HS-27A (cell line): ENCODE measurements at regions not wholly inside any gene's neighbourhood (a gene's known extent, or its start where the extent isn't known, plus 50 kb on each side); places are given as distances from the start of the nearest gene placed in this dataset.

Experiments
- DNase-seq: peaks from one replicate; pipeline ENCODE4 v3.0.0-alpha.2; 2012; ENCODE audit warnings: low read depth, missing footprints

DNA sequence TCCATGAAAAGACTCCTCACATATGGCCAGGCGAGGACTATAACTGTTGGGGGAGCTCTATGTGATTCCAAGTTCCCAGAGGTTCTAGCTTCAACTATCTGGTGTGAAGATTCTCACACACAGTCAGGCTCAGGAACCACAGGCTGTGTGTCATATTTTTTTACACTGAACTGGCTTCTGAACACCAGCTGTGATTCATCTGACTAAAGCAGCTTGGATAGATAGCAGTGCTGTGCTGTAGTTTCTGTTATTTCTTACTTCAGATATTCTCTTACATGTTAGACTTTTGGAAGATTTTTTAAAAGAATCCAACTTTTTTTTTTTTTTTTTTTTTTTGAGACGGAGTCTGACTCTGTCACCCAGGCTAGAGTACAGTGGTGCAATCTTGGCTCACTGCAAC, 140.7 kb upstream of the MCHR2 start:
- no peak for DNase-seq

DNA sequence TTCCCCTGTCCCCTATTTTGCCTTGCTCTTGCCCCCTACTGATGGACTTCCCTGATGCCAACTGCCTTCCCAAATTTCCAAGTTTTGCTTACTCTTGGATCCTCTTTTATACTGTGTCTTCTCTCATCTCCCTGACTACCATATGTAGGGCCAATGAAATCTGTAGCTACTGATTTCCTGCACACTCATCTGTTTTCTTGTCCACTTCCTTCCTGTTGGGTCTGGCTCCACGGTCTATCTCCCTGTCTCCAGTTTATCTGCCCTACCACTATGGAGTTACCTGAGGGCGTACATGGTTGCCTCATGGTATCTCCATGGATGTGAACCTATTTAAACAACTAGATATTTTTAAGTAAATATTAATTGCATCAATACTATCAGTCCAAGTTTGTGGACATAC, 140.3 kb upstream of the MCHR2 start:
- DNase-seq = no peak

DNA sequence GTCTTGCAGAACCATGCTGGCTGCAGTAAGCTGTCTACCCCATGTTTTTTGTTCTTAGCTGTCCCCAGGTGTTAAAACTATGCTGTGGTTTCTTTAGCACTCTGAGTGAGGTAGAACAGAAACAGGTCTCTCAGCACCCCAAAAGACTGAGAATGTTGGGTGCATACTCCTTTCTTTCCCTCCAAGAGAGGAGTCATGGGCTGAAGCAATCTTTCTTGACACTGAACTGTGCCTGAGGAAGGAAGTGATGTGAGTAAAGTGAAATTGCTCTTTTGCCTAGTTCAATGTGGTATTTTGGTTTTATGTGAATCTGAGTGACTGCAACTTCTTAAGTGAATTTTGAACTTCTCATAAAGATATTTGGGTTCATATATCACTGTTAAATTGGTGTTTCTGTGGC, 138.0 kb upstream of the MCHR2 start:
- no peak for DNase-seq

DNA sequence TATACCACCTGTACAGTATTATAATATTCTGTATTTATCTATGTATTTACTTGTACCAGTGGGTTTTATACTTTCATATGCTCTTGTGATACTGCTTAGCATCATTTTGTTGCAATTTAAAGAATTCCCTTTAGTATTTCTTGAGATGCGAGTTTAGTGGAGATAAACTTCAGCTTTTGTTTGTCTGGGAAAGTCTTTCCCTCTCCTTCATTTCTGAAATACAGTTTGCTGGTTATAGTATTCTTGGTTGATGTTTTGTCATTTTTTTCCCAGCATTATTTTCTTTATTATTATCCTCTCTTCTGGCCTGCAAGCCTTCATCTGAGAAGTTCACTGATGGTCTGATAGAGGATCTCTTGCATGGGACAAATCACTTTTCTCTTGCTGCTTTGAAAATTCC, 136.6 kb upstream of the MCHR2 start:
- DNase-seq = no peak

DNA sequence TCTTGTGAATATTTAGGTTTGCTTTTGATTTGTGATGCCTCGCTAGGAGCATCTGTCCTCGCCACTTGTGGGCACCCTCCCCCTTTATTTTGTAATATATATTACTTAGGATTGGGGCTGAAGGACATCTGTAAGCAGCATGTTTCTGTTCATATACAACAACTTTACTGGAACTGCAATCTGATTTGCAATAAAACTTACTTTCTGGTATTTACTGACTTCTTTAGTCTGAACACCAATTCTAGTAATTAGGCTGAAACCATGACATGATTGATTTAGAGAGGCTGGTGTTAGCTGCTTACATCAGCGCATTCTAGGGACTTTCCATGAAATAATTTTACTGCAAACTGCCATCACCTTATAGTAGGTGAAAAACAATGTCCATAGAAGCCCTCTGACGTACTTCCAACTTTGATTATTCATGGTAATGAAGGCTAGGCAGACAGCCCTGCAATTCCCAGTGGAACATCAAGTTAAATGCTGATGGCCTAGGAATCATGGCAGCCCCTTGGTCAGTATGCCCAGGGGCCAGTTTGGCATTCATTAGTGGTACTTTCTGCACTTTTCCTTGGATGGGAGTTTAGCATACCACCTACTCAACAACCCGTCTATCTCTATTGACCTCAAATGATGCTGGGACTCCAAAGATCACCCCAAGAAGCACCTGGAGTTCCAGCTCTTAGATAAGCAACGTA, 132.9 kb upstream of the MCHR2 start:
- no peak for DNase-seq

DNA sequence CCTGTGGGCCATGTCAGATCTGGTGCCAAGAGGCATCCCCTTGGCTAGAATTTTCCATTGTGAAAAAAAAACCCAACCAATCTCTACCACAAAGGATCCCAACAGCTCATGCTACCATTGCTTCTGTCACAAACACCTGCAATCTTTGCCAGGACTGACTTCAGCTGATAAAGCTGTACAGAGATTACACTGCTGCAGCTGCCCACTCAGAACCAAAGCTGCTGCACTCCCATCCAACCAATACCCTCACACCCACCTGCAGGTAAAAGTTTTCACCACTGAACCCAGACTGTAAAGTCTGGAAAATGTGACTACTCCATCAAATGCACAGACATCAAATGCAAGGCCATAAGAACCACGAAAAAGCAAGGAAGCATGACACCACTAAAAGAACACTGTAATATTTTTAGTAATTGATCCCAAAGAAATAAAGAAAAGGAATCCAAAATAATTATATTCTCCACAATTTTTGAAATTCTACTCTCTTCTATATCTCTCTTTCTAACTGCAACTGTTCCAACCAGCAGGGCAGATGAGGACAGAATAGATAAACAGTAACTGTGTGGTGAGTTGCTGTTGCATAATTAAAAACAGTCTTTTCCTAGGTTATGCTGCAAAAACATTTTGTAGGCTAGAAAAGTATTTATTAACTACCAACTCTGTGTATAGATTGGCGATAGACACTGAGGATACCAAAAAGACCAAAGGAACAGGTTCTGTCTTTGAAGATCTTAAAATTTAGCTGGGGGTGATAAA, 128.0 kb upstream of the MCHR2 start:
- no peak for DNase-seq

DNA sequence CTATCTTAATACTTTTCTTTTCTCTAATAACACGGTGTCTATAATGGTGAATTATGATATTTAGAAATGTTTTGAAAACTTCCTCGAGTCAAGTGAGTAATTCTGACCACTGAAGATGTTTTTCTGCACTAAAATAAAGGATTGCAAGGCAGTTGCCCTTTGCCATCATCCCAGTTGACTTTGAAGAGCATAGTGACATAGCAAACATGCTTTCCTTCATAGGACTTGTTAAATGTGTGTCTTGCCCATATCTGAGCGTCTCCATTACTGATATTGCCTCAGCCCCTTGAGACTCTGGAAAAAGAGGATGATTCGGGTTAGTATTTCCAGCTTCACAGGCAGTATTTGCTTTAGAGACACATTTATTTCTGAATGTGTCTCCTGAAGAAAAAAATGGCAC, 125.2 kb upstream of the MCHR2 start:
- no peak for DNase-seq

DNA sequence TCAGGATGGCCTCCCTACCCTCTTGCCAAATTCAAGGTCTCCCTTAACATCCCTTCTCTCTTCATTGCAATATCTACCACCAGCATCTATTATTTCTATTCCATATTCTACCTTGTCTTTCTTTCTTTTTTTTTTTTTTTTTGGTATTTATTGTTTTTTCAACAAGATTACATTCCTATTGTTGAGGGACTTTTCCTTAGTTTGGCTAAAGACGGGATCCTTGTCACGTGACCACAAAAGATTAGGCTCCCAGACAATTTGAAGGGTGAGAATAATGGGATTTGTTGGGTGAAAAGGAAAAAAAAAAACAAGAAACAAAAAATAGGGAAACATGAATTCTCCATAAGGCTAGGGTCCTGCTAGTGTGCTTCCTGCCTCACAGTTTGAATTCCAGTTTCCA, 124.3 kb upstream of the MCHR2 start:
- DNase-seq = no peak

DNA sequence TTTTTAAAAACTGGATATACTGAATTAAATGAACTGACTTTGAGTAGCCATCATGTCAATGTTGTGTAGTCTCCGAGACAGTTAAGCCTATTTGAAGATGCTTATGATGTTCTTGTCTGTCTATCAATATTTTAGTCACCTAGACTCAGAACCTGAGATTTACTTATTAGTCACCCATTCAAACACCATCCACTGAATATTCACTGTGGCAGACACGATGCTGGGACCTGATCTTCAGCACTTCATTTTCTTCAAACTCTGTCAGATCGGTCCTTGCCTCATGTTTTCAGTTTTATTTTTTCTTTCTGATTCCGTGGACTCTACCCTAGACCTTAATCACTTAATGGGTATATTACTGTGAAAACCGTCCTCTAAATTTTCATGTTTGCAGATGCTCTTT, 123.7 kb upstream of the MCHR2 start:
- no peak for DNase-seq

DNA sequence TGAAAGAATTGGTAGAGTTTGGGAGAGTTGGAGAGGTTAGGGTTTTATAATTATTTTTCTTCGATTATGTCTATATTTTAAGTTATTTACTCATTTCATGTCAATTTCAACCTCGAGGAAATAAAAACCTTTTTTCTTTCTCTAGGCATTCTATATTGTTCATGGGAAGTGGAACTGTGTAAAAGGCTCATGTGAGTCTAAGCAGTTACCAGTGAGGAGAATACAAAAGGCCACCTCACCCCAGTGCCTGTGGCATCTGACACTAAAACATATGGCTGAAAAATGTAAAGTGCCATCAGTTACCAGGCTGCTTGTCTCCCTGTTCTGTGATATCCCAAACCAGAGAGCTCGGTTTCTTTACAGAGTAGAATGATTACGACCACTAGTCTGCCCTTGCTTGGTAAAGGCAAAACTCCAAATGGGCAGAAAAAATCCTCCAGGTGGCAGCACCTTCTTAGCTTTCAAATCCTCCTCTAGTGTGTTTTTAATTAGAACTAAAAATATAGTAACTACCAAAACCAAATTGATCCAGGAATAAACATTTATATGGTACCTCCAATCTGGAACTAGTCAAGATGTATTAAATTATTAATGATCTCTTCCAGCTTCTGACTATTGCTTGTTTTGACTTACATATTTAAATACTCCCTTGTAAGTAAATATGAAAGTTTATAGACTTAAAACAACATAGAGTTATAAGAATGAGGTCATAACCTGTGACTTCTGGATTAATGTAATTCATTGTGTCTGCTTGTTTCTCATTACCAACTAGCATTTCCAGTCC, 122.6 kb upstream of the MCHR2 start:
- peak; percentile 27 for DNase-seq

DNA sequence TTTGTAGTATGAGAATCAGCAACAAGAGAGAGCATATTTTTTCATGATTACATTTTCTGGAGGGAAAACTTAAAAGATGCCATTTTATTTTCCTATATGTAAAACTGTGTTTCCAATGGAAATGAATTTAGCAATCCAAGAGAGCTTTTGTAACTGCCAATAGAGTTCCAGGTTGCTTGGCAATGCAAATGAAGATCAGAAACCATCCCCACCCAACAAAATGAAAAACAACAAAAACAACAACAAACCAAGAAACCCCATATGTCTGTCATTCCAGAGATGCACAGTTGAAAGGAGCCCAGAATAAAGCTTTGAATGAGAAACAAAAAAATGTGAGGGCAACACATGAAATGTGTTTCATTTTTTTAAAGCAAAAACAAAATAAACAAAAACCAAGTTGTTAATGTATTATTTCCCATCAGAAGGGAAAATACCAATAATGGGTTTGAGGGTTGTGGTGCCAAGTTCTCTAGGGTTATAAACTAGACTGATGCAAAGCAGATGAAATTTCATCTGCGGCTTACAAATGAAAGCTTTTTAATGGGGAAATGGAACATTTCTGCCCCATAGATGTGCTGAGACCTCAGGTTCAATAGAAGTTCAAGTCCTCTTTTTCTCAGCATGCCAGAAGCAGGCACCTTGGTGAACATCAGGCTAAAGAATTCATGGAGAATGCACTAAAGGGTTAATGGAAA, 121.5 kb upstream of the MCHR2 start:
- no peak for DNase-seq

DNA sequence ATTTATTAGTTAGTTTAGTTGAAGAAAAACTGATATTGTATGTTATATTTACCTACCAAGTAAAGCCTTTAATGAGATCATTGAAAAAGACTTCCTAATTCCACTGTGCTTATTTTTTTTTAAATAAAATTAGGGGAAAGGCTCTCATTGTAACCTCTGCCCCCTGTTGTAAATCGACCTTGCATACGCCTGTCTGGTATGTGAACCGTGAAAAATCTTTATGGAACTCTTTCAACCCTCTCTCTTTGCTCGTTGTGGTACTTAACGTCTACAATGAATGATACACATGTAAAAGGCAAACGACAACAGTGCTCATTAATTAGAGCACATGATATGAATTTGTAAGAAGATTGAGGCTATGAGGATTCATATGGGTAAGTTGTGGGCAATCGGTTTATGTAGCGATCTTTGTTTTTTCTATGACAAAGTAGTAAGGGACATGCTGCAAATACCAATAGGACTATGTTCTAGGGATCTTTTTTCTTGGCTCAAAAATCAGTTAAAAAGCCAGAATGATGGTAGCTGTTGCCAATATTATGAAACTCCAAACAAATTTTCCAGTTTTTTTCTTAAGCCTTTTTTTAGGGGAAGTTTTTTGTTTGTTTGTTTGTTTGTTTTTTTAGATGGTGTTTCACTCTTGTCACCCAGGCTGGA, 119.0 kb upstream of the MCHR2 start:
- no peak for DNase-seq

DNA sequence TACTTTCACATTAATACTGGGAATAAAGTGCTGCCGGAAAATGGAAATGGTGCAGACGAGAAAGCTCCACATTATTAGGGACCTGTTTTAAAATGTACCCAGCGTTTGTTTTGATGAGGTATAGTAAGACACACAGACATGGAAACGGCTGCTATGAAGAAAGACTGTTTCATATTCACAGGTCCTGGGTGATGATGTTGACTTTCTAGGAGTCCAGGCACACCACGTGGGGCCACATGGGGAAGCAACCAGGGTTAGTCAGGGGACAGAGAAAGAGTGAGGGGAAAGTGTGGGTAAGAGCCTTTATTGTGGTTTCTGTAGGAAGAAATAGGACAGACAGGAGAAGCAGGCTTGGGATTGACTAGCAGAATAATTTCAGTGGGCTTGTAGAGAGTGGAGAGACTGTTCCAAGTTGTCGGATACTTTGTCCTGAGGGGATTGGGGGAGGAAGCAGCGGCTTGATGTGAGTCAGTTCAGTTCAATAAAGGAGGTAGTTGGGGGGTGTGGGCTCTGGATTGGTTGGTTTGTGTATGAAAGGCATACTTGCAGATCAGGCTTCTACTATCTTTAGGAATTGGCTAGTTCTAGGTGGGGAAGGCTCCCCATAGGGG, 112.0 kb upstream of the MCHR2 start:
- no peak for DNase-seq

DNA sequence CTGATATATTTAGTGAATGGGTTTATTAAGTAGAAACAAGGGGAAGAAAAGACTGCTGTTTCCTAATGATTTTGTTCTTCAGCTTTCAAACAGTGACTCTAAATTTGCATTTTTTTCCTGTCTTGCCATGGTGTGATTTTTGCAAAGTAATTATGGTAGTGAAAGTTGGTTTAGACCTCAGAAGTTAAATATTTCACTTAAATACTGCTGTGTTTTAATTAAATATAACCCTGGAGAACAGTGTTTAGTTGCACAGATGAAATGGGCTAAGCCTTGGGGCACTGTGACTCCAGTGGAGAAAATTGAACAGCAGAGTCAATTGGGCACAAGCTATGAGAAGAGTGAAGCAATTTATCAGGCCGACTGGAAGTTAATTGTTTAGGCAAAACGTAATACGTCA, 111.1 kb upstream of the MCHR2 start:
- no peak for DNase-seq

DNA sequence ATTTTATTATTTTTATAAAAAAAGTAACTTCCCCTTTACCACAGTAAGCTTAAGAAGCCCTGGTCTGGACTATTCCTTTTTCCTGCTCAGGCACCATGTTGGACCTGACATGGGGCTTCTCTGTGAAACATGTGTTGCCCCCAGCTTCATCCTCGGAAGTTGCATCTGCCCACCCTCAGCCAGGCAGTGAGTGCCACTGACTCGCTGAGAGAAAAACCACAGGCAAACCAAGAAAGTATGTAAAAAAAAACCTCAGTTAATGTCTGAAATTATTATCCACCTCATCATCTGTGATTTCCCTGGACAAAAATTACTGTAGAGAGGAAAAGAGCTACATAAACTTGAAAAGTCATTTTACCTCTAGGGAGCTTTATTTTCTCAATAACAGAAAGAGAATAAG, 109.9 kb upstream of the MCHR2 start:
- no peak for DNase-seq

DNA sequence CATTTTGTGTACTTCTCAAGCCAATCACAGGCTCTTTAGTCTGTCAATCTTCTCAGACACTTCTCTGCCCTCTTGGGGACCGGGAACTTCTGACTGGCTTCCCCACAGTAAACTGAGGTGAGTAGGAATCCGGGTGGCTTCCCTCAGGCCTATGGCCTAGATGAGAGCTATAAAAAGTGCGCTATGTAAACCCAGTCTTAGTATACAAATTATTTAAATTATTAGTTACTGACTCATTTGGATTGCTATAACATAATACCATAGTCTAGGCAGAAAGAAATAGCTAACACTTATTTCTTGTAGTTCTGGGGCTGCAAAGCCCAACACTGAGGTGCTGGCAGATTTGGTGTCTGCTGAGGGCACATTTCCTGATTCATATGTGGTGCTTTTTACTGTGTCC, 109.2 kb upstream of the MCHR2 start:
- no peak for DNase-seq

DNA sequence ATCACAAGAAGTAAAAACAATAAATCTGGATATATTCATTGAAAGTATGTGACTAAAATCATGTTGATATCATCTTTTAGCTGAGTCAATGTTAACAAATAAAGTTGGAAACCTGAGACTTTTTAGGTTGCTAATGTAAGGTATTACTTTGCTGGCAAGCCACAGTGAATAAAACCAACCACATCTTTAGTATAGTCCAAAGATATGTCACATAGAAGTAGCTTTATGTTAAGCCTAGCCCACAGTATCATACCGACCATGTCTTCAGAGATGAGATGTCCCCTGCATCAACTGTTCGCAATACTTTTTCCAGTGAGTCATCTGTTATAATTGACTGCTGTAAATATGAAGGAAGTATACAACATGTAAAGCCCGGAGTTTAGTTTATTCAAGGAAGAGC, 107.6 kb upstream of the MCHR2 start:
- DNase-seq = no peak

DNA sequence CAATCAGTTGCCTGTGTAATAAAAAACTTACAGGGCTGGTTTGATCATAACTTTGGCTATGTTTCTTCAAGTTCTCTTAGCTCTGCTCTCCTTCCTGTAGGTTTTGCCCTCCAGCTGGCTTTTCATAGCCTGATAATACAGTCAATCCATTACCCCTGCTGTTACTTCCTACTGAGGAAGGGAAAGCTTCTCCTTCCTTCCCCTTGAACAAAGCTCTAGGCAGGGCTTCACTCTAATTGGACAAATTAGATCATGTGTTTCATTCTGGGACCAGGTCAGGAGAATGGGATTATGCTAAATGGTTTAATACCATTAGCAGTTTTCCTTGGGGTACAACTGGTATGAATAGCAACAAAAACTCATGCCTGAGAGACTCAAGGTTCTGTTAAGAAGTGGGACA, 106.8 kb upstream of the MCHR2 start:
- DNase-seq = no peak

DNA sequence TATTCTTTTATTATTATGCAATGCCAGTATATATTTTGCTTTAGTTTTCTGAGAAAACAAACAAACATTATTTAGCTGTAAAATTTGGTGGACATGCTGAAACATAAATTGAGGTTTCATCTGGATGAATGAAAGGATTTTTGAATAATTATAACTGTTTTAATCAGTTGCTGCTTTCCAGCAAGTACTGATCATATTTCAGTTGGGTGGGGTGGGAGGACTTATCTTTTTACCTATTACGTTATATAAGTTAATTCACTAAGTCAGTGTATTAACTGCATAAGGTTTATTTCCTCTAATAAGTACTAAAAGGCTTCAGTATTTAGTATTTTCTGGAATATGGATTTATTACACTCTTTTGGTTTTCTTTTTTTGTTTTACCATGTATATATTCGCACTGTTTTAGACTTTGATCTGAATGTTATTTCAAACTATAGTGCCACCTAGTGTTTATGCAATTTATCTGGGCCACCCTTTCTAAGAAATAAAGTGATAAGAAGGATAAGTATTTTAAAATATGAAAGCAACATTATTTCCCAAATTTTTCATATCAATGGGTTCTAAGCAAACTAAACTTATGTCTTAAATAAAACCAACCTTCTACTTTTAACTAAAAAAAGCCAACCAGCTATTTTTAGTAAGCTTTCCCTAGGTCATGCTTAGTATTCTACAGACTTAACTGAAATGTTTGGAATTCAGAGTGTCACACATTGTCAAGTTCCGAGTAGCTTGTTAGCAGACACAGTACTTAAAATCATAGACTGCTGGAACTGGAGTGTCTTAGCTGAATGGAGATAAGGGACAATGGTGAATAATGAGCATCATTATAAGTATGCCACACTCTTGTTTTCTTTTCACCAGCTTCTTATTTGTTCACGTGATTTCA, 105.4 kb upstream of the MCHR2 start:
- DNase-seq = no peak

DNA sequence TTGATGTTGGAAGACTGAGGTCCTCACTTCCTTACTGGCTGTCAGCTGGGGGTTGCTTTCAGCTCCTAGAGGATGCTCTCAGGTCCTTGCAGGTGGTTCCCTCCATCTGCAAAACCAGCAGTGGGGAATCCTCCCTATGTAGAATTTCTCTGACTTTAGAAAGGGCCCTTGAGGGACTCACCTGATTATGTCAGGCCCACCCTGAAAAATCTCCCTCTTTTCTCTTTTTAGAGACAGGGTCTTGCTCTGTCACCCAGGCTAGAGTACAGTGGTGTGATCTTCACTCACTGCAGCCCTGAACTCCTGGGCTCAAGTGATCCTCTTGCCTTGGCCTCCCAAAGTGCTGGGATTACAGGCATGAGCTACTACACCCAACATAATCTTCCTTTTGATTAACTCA, 102.9 kb upstream of the MCHR2 start:
- no peak for DNase-seq

DNA sequence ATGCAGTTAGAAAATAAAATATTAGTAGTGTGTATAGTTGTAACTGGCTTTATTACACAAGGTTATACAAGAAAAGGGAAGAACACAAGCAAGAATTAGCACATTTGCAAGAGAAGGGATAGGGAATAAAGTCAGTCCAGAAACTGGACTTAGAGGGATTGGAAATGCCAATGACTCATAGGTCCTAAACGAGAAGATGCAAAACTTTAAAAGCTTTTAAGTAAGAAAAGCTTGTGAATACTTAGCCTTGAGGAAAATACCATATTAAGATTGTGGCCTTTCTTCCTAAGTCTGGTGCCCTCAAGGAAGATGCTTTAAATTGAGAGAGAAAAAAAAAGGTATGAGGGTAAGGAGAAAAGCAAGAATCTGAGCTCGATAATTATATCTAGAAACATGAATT, 102.3 kb upstream of the MCHR2 start:
- DNase-seq = no peak
